Lung microvascular endothelial cell (primary cell): ENCODE measurements at regions not wholly inside any gene's neighbourhood (a gene's known extent, or its start where the extent isn't known, plus 50 kb on each side); places are given as distances from the start of the nearest gene placed in this dataset.

Experiments used
- DNase-seq, 2 donors: peaks; one replicate each; pipeline versions ENCODE4 v3.0.0 to v3.0.0-alpha.2; 2010; ENCODE audit warnings: low read depth in 2 of 2

- no peak for DNase-seq
Measured at GRCh38 chr4:111128327-111128726, 505.4 kb upstream of the PITX2 start.

GRCh38 chr4:111136438-111136837 lies 513.6 kb upstream of the PITX2 start:
- DNase-seq = peak in 1 of 2 donors; percentile 3

GRCh38 chr4:111136967-111137366 lies 514.1 kb upstream of the PITX2 start:
- DNase-seq = no peak

DNA sequence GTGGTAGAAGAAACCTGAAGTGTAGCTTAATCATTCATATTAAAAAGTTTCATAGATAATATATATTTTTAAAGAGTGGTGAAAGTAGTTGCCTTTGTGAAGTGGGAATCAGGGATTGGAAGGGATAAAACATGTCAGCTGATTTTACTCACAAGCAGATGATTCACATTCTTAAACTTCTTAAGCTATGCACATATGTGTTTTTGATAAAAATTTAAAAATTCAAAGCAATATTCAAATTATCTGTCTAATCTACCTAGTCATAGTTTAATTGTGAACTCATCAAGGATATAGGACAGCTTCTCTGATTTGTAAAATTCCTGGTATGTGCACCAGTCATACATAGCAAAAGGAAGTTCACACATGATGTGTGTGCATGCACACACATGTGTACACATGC lies 520.6 kb upstream of the PITX2 start:
- no peak for DNase-seq

DNA sequence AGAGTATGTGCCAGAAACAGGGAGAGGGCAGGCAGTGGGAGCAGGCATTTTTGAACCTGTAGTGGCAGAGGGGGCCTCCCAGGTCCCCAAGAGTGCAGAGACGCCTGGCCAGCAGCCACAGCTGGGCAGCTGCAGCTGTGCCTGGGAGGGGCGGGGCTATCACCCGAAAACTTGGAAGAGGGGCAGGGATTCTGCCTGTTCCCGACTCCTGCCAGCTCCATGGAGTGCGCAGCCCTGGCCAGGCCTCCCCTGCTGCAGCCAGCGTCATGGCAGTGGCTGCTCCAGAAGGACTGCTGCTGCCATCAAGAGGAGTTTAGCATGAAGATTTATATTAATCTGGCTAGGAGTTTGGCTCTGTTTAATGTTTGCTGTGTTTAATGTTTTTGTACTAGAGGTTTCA lies 532.1 kb upstream of the PITX2 start:
- no peak for DNase-seq

DNA sequence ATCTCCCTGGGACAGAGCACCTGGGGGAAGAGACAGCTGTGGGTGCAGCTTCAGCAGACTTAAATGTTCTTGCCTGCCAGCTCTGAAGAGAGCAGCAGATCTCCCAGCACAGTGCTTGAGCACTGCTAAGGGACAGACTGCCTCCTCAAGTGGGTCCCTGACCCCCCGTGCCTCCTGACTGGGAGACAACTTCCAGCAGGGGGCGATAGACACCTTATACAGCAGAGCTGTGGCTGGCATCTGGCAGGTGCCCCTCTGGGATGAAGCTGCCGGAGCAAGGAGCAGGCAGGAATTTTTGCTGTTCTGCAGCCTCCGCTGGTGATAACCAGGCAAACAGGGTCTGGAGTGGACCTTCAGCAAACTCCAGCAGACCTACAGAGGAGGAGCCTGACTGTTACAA lies 541.7 kb upstream of the PITX2 start:
- DNase-seq = peak in 1 of 2 donors; percentile 11

DNA sequence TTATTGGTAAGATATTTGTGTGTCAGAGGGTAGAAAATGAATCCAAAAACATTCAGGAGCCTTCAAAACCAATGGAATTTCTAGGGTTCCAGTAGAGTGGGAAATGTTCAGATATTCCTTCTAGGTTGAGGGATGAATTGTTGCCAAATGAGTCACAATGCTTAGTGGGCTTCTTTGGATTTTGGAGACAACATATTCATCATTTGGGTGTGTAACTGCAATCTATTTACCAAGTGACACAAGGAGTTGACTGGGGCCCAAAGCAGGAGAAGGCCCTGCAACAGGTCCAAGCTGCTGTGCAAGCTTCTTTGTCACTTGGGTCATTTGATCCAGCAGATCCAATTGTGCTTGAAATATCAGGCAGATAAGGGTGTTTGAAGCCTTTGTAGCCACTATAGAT lies 551.5 kb upstream of the PITX2 start:
- no peak for DNase-seq

- DNase-seq = no peak
Measured at GRCh38 chr4:111178231-111178630, 555.4 kb upstream of the PITX2 start.

GRCh38 chr4:111187108-111187507 lies 564.2 kb upstream of the PITX2 start:
- DNase-seq = no peak

- DNase-seq = no peak
Measured at GRCh38 chr4:111198446-111198845, 575.6 kb upstream of the PITX2 start.

DNA sequence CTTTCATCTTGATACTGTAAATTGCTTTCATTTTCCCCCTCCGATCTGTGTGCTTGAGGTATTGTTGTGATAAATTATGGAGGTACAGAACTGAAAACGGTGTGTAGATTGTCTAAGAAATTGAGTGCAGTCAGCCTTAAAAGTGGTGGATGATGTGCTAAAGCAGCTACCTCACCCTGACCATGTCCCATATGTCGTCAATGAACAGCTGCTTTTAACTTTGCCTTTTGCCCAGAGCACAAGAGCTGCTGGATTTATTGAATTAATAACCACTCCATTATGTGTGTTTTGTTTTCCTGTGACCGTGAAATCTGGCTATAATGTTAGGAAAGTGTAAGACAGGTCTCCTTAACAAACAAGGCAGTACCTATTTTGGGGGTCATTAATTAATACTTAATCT lies 581.9 kb upstream of the PITX2 start:
- DNase-seq = no peak

GRCh38 chr4:111208970-111209369 lies 586.1 kb upstream of the PITX2 start:
- no peak for DNase-seq

DNA sequence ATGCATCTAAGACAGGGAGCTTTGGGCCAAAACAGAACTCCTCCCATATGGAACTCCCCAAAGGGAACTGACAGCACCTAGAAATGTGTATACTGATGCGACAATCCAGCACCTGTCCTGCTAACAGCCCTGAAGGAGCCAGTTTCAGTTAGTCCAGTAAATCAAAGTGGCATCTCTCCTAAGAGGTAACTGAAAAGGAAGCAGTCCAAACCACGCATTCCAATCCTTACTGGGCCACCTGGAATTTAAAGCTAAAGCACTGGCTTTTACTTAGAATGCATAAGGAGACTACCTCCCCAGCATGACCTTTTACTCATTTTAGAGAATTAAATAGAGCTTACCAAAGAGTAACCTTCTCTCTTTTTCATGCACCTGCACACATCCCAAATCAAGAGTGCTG lies 586.8 kb upstream of the PITX2 start:
- DNase-seq = no peak

- DNase-seq = no peak
Measured at GRCh38 chr4:111210595-111210994, 587.7 kb upstream of the PITX2 start.

DNA sequence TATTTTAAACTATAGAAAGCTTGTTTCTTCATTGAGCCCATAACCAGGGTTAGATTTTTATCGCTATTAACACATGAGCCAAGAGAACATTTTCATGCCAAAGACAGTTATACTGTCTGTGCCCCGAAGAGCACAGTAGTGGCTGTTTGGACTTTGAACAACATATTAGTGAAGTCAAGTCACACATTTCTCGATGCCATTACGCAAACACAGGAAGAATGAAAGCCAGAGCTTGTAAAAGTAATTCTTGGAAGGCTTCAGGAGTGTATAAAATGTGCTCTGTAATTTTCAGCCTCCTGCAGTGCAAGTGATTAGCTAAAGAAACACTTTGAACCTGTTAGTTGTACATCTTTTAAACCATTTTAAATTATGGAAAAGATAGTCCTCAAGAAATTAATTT lies 590.7 kb upstream of the PITX2 start:
- no peak for DNase-seq

GRCh38 chr4:111214371-111214770 lies 591.5 kb upstream of the PITX2 start:
- no peak for DNase-seq

DNA sequence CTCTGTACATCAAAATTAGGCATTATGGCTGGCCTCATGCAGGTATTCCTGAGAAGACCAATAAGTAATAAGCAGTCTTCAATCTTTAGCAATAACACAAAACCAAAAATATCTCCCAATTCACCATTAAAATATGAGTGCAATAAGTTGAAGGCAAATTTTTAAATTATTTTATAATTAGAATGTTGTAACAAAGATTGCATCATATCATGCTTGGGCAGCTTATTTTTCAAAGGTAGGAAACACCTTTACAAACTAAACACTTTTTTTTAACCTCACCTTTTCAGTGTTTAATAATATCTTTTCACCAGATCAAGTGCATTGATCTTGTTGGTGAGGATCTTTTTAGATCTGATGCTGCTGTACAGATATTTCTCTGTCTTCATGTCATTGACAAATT lies 592.9 kb upstream of the PITX2 start:
- DNase-seq = no peak

GRCh38 chr4:111216791-111217190 lies 593.9 kb upstream of the PITX2 start:
- no peak for DNase-seq

DNA sequence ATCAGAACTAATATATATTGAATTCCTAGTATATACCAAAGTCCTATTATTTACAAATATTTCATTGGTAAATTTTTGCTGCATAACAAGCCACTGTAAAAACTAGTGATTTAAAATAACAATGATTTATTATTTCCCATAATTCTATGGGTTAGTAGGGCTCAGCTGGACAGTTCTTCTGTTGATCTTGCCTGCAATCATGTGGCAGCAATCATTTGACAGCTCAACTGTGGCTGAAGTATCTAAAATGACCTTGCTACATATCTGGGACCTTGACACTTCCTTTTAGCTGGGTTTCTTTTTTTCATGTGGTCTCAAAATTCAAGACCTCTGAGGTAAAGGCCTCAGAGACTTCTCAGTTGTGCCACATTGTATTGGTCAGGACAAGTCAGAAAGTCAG lies 598.5 kb upstream of the PITX2 start:
- no peak for DNase-seq

DNA sequence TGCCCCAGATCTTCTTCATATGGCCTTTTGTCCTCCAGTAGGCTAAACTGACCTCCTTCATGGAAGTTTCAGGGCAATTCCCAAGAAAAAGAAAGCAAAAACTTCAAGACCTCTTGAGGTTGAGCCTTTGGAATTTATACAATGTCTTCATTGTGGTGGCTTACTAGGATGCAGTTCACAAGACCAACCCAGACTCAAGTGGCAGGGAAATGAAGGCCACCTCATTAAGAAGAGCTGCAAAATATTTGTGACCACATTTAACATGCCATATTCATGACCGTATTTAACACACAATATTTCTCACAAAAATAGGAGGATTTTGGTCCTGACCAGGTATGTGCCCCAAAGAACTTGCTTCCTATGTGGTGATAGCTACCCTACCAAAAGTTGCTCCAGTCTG lies 605.5 kb upstream of the PITX2 start:
- no peak for DNase-seq

DNA sequence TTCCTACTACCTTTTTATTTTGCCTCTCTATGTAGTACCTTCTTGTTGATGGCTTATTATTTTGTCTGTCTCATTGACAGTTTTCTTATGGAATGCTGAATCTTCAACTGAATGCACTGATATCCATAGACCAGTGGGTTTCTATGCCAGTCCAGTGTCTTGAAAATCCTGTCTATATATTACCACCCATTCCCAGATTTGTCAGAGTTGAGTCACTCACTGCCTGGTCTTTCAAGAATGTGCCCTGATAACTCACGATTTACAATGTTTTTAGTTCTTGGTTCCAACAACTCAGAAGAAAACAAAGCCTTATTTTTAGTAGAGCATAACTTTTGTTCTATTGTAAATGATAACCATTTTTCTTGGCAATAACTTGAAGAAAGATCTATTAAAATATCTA lies 606.0 kb upstream of the PITX2 start:
- DNase-seq = no peak

GRCh38 chr4:111230265-111230664 lies 607.4 kb upstream of the PITX2 start:
- no peak for DNase-seq

DNA sequence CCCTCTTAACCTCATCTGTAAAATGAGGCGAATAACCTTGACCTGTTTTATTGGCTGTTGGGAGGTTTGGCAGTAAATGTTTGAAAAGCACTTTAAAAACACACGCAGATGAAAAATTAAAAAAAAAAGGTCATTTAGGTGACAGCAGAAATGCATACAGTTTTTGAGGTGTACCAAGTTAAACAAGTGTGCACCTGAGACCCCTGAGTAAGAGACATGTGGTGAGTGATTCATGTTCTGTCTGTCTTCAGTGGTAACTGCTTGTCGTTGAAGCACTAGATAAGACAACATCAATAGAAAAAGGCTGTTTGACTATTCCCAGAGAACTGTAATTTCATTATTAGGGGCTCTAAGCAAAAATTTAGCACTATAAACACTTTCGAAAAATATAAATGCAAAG lies 608.4 kb upstream of the PITX2 start:
- DNase-seq = no peak

GRCh38 chr4:111234939-111235338 lies 612.1 kb upstream of the PITX2 start:
- no peak for DNase-seq

- DNase-seq = no peak
Measured at GRCh38 chr4:111263836-111264235, 641.0 kb upstream of the PITX2 start.
